C4-2B (cell line): ENCODE measurements at regions not wholly inside any gene's neighbourhood (a gene's known extent, or its start where the extent isn't known, plus 50 kb on each side); places are given as distances from the start of the nearest gene placed in this dataset.

Source experiments
- ZFX ChIP-seq: fragments of 450-650 bp; IDR thresholded peaks from 2 replicates; pipeline ENCODE4 v1.6.1; 2017
- TF ChIP-seq, protein P1 (sequence below): fragments of 450-650 bp; conservative IDR thresholded peaks from 2 replicates; pipeline ENCODE4 v1.5.1; 2017; ENCODE audit warnings: mild to moderate bottlenecking

DNA sequence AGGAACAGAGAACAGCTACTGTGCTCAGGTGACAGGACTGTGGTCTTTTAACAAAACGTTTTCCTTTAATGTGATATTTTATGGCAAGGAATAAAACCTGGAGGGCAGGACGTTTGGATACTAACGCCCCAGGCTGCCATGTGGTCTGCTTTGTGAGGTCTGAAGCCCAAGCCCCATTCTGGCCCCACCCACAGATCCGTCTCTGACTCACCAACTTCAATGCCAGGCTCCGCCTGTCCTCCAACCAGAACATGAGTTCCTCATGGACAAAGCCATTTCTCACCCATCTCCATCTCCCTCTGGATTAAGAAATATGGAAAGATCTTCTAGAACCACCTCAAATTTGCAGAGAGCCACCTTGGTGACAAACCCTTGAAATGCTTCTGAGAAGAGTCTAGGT, 148.8 kb downstream of the CRYBB2 start:
- TF ChIP-seq, protein P1, sequence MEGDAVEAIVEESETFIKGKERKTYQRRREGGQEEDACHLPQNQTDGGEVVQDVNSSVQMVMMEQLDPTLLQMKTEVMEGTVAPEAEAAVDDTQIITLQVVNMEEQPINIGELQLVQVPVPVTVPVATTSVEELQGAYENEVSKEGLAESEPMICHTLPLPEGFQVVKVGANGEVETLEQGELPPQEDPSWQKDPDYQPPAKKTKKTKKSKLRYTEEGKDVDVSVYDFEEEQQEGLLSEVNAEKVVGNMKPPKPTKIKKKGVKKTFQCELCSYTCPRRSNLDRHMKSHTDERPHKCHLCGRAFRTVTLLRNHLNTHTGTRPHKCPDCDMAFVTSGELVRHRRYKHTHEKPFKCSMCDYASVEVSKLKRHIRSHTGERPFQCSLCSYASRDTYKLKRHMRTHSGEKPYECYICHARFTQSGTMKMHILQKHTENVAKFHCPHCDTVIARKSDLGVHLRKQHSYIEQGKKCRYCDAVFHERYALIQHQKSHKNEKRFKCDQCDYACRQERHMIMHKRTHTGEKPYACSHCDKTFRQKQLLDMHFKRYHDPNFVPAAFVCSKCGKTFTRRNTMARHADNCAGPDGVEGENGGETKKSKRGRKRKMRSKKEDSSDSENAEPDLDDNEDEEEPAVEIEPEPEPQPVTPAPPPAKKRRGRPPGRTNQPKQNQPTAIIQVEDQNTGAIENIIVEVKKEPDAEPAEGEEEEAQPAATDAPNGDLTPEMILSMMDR: no peak
- no peak for TF ChIP-seq ZFX
